Neuronal stem cell (in vitro differentiated cells): ENCODE measurements at regions not wholly inside any gene's neighbourhood (a gene's known extent, or its start where the extent isn't known, plus 50 kb on each side); places are given as distances from the start of the nearest gene placed in this dataset.

Source experiments
- DNase-seq: peaks from one replicate; pipeline ENCODE4 v3.0.0-alpha.2; 2013; ENCODE audit warnings: low spot score
- H2AFZ ChIP-seq: one replicate; pipeline ENCODE4 v1.6.1; 2013; ENCODE audit warnings: mild to moderate bottlenecking, low read length, inconsistent platforms
- H2AK5ac ChIP-seq: 2 replicates; pipeline ENCODE4 v1.6.1; 2013; ENCODE audit warnings: low read depth, mild to moderate bottlenecking, inconsistent platforms, low read length, moderate library complexity, mixed read lengths
- H2BK120ac ChIP-seq: 2 replicates; pipeline ENCODE4 v1.6.1; 2013; ENCODE audit warnings: low read depth, mild to moderate bottlenecking, inconsistent platforms, low read length, moderate library complexity, mixed read lengths
- H2BK12ac ChIP-seq: one replicate; pipeline ENCODE4 v1.6.1; 2013; ENCODE audit warnings: low read length, inconsistent platforms
- H2BK15ac ChIP-seq: 2 replicates; pipeline ENCODE4 v1.6.1; 2013; ENCODE audit warnings: mild to moderate bottlenecking, low read length, inconsistent platforms, mixed read lengths
- H2BK5ac ChIP-seq: one replicate; pipeline ENCODE4 v1.6.1; 2013; ENCODE audit warnings: inconsistent platforms, mild to moderate bottlenecking, low read length, moderate library complexity
- H3K14ac ChIP-seq: one replicate; pipeline ENCODE4 v1.6.1; 2013; ENCODE audit warnings: low read length, inconsistent platforms
- H3K18ac ChIP-seq: 2 replicates; pipeline ENCODE4 v1.6.1; 2013; ENCODE audit warnings: low read length, inconsistent platforms
- H3K23ac ChIP-seq: 2 replicates; pipeline ENCODE4 v1.6.1; 2013; ENCODE audit warnings: low read depth, mild to moderate bottlenecking, mixed read lengths, low read length, inconsistent platforms; ENCODE audit not compliant: poor library complexity
- H3K27ac ChIP-seq: replicated peaks from 3 replicates; pipeline ENCODE4 v1.5.1; 2013; ENCODE audit warnings: low read length, inconsistent platforms
- H3K27me3 ChIP-seq, 3 experiments: 2 replicates each; pipeline ENCODE4 v1.6.1; 2013; ENCODE audit warnings: low read length in 3 of 3, mild to moderate bottlenecking in 2 of 3, inconsistent platforms in 1 of 3, low read depth in 1 of 3, mixed read lengths in 1 of 3, moderate library complexity in 1 of 3; ENCODE audit not compliant: control insufficient read depth in 3 of 3, insufficient read depth in 3 of 3
- H3K36me3 ChIP-seq, 2 donors: replicated peaks in 1 of 2; 2 replicates each; pipeline ENCODE4 v1.6.1; 2013; ENCODE audit warnings: low read length in 2 of 2; ENCODE audit not compliant: control insufficient read depth in 2 of 2, insufficient read depth in 2 of 2
- H3K4ac ChIP-seq: 2 replicates; pipeline ENCODE4 v1.6.1; 2013; ENCODE audit warnings: inconsistent platforms, mild to moderate bottlenecking, low read length, moderate library complexity
- H3K4me1 ChIP-seq, 2 donors: 1 replicate in 1 of 2; 2 replicates in 1 of 2; pipeline ENCODE4 v1.6.1; 2013; ENCODE audit warnings: low read length in 2 of 2, low read depth in 1 of 2; ENCODE audit not compliant: control insufficient read depth in 2 of 2, insufficient read depth in 1 of 2
- H3K4me2 ChIP-seq: one replicate; pipeline ENCODE4 v1.6.1; 2013; ENCODE audit warnings: mild to moderate bottlenecking, low read length, inconsistent platforms; ENCODE audit not compliant: insufficient read depth, poor library complexity, severe bottlenecking
- H3K4me3 ChIP-seq, 2 donors: 2 replicates each; pipeline ENCODE4 v1.5.1; 2013; ENCODE audit warnings: low read length in 2 of 2, mild to moderate bottlenecking in 2 of 2, inconsistent platforms in 1 of 2, moderate library complexity in 1 of 2
- H3K79me1 ChIP-seq: one replicate; pipeline ENCODE4 v1.6.1; 2013; ENCODE audit warnings: low read depth, mild to moderate bottlenecking, inconsistent platforms, low read length, moderate library complexity
- H3K9ac ChIP-seq: one replicate; pipeline ENCODE4 v1.6.1; 2013; ENCODE audit warnings: mild to moderate bottlenecking, low read depth, low read length, inconsistent platforms; ENCODE audit not compliant: poor library complexity
- H3K9me3 ChIP-seq, 2 donors: replicated peaks in 1 of 2; 2 replicates each; pipeline versions ENCODE3 to v1.6.1; 2013; ENCODE audit warnings: low read length in 2 of 2, mild to moderate bottlenecking in 2 of 2, inconsistent platforms in 1 of 2, low read depth in 1 of 2, mixed read lengths in 1 of 2, moderate library complexity in 1 of 2; ENCODE audit not compliant: control insufficient read depth in 2 of 2, insufficient read depth in 1 of 2
- H4K8ac ChIP-seq: one replicate; pipeline ENCODE4 v1.6.1; 2013; ENCODE audit warnings: low read depth, mild to moderate bottlenecking, inconsistent platforms, low read length, moderate library complexity
- H4K91ac ChIP-seq: one replicate; pipeline ENCODE4 v1.6.1; 2013; ENCODE audit warnings: low read length, low read depth, mild to moderate bottlenecking, inconsistent platforms; ENCODE audit not compliant: poor library complexity
- WGBS, 2 donors: extraction: QIAGEN DNeasy Blood & Tissue Kit; methylation state at CpG; one replicate each; pipeline ENCODE4 v1.1.7; 2013; ENCODE audit warnings: missing lambda C conversion rate in 2 of 2, mixed read lengths in 1 of 2; ENCODE audit not compliant: insufficient read length in 2 of 2, insufficient replicate concordance in 1 of 2; ENCODE audit errors: extremely low coverage in 2 of 2; 5-methylcytosine and 5-hydroxymethylcytosine counted together

DNA sequence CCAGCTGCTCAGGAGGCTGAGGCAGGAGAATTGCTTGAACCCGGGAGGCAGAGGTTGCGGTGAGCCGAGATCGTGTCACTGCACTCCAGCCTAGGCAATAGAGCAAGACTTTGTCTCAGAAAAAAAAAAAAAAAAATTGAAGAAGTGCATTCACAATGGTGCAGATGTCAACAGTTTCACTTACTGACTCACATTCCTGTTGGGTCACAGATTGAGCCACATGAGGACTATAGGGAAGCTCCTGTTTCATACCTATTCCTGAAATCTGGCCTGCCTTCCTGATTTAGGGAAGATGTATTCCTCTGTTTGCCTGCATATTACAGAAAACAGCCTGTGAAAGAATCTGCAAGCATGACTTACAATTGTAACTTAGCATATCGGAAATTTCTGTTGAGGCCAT, 78.2 kb downstream of the AKR1C4 start:
- DNase-seq = no peak
- Histone ChIP-seq H3K9me3 (no peaks in the 10 kb centered on the region), H2BK5ac (no peak overlapping the region), H2BK15ac (no peak overlapping the region), H3K18ac (no peak overlapping the region), H3K27me3 (no peaks in the 10 kb centered on the region), H4K91ac (no peak overlapping the region), H2AK5ac (no peak overlapping the region), H3K79me1 (no peaks in the 10 kb centered on the region), H2BK120ac (no peak overlapping the region), H3K9ac (no peak overlapping the region), H3K36me3 (no peaks in the 10 kb centered on the region), H2BK12ac (no peak overlapping the region), H3K4me2 (no peak overlapping the region), H2AFZ (no peak overlapping the region), H3K14ac (no peak overlapping the region), H3K4ac (no peak overlapping the region), H3K23ac (no peak overlapping the region), H3K27ac (no peak overlapping the region), H3K4me3 (no peak overlapping the region), H3K4me1 (no peaks in the 10 kb centered on the region), H4K8ac (no peak overlapping the region)
- WGBS, 2 donors = no CpG with 5 or more reads among the region's 5 CpGs

DNA sequence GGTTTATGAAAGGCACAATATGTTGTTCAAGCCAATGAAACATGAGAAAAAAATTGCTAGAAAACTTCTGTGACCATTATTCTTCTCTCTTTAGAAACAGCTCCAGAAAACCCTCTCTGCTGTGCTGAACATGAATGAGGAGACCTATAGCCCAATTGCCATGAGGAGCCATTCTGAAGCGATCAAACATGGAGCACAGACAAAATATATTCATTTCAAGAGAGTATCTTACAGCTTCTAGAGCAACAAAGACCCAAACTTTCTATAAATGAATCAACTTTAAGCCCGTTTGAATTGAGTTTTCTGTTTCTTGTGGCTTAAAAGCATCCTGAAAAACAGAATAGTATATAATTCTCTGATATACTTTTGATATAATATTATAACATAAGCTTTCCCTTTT, 83.4 kb upstream of the UCN3 start:
- Histone ChIP-seq H2BK12ac (no peak overlapping the region), H2BK120ac (no peak overlapping the region), H2BK15ac (no peak overlapping the region), H3K23ac (no peak overlapping the region), H2AK5ac (no peak overlapping the region), H3K18ac (no peak overlapping the region), H3K14ac (no peak overlapping the region), H2AFZ (no peak overlapping the region), H3K4me3 (no peak overlapping the region), H3K4me1 (no peaks in the 10 kb centered on the region), H3K4ac (no peak overlapping the region), H3K27ac (no peak overlapping the region), H3K9ac (no peak overlapping the region), H3K36me3 (no peaks in the 10 kb centered on the region), H4K8ac (no peak overlapping the region), H3K27me3 (no peaks in the 10 kb centered on the region), H4K91ac (no peak overlapping the region), H3K9me3 (no peaks in the 10 kb centered on the region), H3K4me2 (no peak overlapping the region), H2BK5ac (no peak overlapping the region), H3K79me1 (no peaks in the 10 kb centered on the region)
- DNase-seq = no peak
- WGBS, 2 donors = no CpG with 5 or more reads among the region's 2 CpGs

DNA sequence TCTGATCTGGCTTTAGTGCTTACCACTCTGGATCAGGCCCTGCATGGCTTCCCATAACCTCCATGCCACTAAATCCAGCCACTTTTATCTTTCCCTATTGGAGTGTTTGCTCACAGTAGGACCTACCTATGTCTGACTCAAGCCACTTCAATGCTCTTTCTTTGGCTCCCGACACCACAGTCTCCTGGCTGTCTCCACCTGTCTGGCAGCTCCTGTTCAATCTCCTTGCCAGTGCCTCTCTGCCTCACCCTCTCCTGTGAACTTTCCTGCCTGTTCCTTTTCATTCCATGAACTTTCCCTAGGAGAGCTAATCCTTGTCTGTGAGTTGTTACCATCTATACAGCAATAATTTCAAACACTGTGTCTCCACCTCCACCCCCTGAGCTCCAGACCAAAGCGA, 82.6 kb upstream of the UCN3 start:
- H3K9me3 ChIP-seq = no peaks in the 10 kb centered on the region
- H4K8ac ChIP-seq = no peak overlapping the region
- DNase-seq = no peak
- no peaks in the 10 kb centered on the region for H3K79me1 ChIP-seq
- H2AK5ac ChIP-seq = no peak overlapping the region
- H2BK120ac ChIP-seq = no peak overlapping the region
- H2BK15ac ChIP-seq = no peak overlapping the region
- H3K36me3 ChIP-seq = no peaks in the 10 kb centered on the region
- H3K23ac ChIP-seq = no peak overlapping the region
- no peak overlapping the region for H3K4me3 ChIP-seq
- H3K27me3 ChIP-seq = no peaks in the 10 kb centered on the region
- H3K4me1 ChIP-seq = no peaks in the 10 kb centered on the region
- H2BK5ac ChIP-seq = no peak overlapping the region
- no peak overlapping the region for H3K4ac ChIP-seq
- WGBS, 2 donors = no CpG with 5 or more reads among the region's 2 CpGs
- no peak overlapping the region for H2BK12ac ChIP-seq
- no peak overlapping the region for H3K9ac ChIP-seq
- H3K18ac ChIP-seq = no peak overlapping the region
- no peak overlapping the region for H3K4me2 ChIP-seq
- no peak overlapping the region for H3K27ac ChIP-seq
- no peak overlapping the region for H3K14ac ChIP-seq
- no peak overlapping the region for H4K91ac ChIP-seq
- H2AFZ ChIP-seq = no peak overlapping the region

DNA sequence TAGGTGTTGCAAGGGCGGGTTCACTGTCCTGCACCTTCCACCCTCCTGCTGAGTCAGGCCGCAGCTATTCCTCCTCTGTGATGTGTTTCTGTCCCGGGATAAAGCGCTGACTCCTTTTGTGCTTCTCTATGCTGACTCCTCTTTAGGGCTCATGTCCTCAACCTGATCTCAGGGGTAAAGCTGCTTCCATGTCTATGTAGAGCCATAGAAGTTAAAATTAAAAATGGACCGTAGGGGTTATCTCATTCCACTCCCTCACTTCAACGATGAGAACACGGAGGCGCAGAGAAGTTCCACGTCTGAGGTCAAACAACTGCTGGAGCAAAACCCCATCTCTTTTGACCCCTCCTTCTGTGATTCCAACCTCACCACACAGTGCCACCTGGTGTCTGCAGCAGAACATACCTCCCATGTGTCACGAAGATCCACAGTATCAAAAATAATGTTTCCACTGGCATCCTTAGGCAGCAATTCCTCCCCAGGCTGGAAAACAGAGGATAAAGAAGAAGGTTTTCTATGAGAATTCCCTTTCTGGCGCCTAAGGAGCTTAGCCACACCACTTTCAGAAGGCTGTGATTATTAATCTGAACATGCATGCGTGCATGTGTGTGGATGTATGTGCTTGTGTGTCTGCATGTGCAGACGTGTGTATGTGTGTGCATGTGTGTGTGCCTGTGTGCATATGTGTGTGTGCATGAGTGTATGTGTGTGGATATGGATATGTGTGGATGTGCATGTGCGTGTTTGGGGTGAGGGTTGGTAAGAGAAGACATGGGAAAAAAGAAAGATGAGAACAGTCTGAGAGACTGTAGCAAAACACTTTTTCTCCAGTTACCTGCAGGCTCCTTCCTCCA, 81.2 kb upstream of the UCN3 start:
- Histone ChIP-seq H3K36me3 (no peaks in the 10 kb centered on the region), H3K23ac (no peak overlapping the region), H2BK5ac (no peak overlapping the region), H2BK15ac (no peak overlapping the region), H3K18ac (no peak overlapping the region), H2BK12ac (no peak overlapping the region), H3K27me3 (no peaks in the 10 kb centered on the region), H2AK5ac (no peak overlapping the region), H3K4me2 (no peak overlapping the region), H2AFZ (no peak overlapping the region), H4K8ac (no peak overlapping the region), H4K91ac (no peak overlapping the region), H3K4me1 (no peaks in the 10 kb centered on the region), H3K27ac (no peak overlapping the region), H3K14ac (no peak overlapping the region), H3K4ac (no peak overlapping the region), H3K79me1 (no peaks in the 10 kb centered on the region), H3K4me3 (no peak overlapping the region), H3K9ac (no peak overlapping the region), H3K9me3 (no peaks in the 10 kb centered on the region), H2BK120ac (no peak overlapping the region)
- no CpG with 5 or more reads among the region's 14 CpGs for WGBS, 2 donors
- peak; percentile 30 for DNase-seq
